SK-N-MC (cell line): ENCODE measurements at regions not wholly inside any gene's neighbourhood (a gene's known extent, or its start where the extent isn't known, plus 50 kb on each side); places are given as distances from the start of the nearest gene placed in this dataset.

Source experiments
- EZH2 ChIP-seq: fragments of 200-600 bp; sonication (generic); IDR thresholded peaks from one replicate; pipeline ENCODE4 v1.6.1; 2017; ENCODE audit warnings: antibody characterized with exemption
- FOXP2 ChIP-seq: optimal IDR thresholded peaks from 2 replicates; pipeline ENCODE3; 2011; ENCODE audit warnings: mild to moderate bottlenecking, moderate library complexity; ENCODE audit not compliant: insufficient read depth; ENCODE audit errors: extremely low read length, control extremely low read depth
- POLR2AphosphoS5 ChIP-seq: IDR thresholded peaks from 2 replicates; pipeline ENCODE4 v1.6.1; 2012; ENCODE audit warnings: mild to moderate bottlenecking, low read depth, low read length, borderline replicate concordance

DNA sequence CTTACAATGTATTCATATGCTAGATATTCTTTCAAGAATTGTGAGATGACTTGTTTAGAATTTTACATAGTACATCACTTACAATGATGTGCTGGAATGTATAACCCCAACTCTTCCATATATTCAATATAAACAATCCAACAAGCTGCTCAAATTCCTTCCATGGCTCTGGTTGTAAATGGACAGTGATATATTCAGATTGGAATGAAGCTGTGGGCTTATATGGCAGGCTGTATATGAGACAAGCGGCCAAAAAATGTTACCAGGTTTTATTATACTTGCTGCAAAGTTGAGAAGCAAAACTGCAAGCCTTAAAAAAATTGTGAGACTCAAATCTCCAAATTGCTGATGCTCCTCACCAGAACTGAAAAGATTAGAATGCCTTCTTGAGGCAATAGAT, 83.6 kb upstream of the KLF12 start:
- TF ChIP-seq EZH2 (no peak), POLR2AphosphoS5 (no peak), FOXP2 (no peak)
